GM19023 (cell line): ENCODE measurements at regions not wholly inside any gene's neighbourhood (a gene's known extent, or its start where the extent isn't known, plus 50 kb on each side); places are given as distances from the start of the nearest gene placed in this dataset.

Experiments
- ATAC-seq: cut with Tn5 transposase; IDR thresholded peaks from one replicate; pipeline ENCODE4 v1.9.1; 2021; ENCODE audit warnings: mild to moderate bottlenecking, moderate library complexity; ENCODE audit not compliant: unreplicated experiment

GRCh38 chr1:208628022-208628914 lies 384.1 kb upstream of the PLXNA2 start:
- ATAC-seq, result no peak

- ATAC-seq, result no peak
Measured at GRCh38 chr1:208631092-208631491, 386.9 kb upstream of the PLXNA2 start.

GRCh38 chr1:208631506-208631905 lies 387.3 kb upstream of the PLXNA2 start:
- ATAC-seq, result no peak

GRCh38 chr1:208634346-208635140 lies 390.4 kb upstream of the PLXNA2 start:
- ATAC-seq, result no peak

GRCh38 chr1:208637181-208637580 lies 393.0 kb upstream of the PLXNA2 start:
- ATAC-seq, result no peak

- no peak for ATAC-seq
Measured at GRCh38 chr1:208639382-208639781, 395.2 kb upstream of the PLXNA2 start.

GRCh38 chr1:208640295-208640694 lies 396.1 kb upstream of the PLXNA2 start:
- no peak for ATAC-seq

GRCh38 chr1:208641579-208642280 lies 397.5 kb upstream of the PLXNA2 start:
- ATAC-seq, result no peak

GRCh38 chr1:208643005-208643597 lies 398.9 kb upstream of the PLXNA2 start:
- no peak for ATAC-seq

GRCh38 chr1:208644401-208645160 lies 400.4 kb upstream of the PLXNA2 start:
- no peak for ATAC-seq

- ATAC-seq, result no peak
Measured at GRCh38 chr1:208646431-208646830, 402.2 kb upstream of the PLXNA2 start.

- ATAC-seq, result no peak
Measured at GRCh38 chr1:208648146-208648545, 404.0 kb upstream of the PLXNA2 start.

GRCh38 chr1:208652296-208653160 lies 408.3 kb upstream of the PLXNA2 start:
- ATAC-seq, result peak; percentile 86

- no peak for ATAC-seq
Measured at GRCh38 chr1:208653426-208653825, 409.2 kb upstream of the PLXNA2 start.

- no peak for ATAC-seq
Measured at GRCh38 chr1:208654241-208654640, 410.1 kb upstream of the PLXNA2 start.

- ATAC-seq, result no peak
Measured at GRCh38 chr1:208665936-208666335, 421.8 kb upstream of the PLXNA2 start.

GRCh38 chr1:208668991-208669390 lies 424.8 kb upstream of the PLXNA2 start:
- no peak for ATAC-seq

GRCh38 chr1:208670778-208671177 lies 426.6 kb upstream of the PLXNA2 start:
- ATAC-seq, result no peak
